Cardiac fibroblast (primary cell): ENCODE measurements at regions not wholly inside any gene's neighbourhood (a gene's known extent, or its start where the extent isn't known, plus 50 kb on each side); places are given as distances from the start of the nearest gene placed in this dataset.

ENCODE experiments used
- DNase-seq, 2 donors: peaks; one replicate each; pipeline versions ENCODE4 v3.0.0 to v3.0.0-alpha.2; 2010; ENCODE audit warnings: low read depth in 2 of 2
- H3K4me3 ChIP-seq, 2 donors: replicated peaks in 1 of 2; 1 replicate in 1 of 2; 2 replicates in 1 of 2; pipeline ENCODE4 v1.5.1; 2011; ENCODE audit warnings: low read depth in 2 of 2, low read length in 2 of 2, mild to moderate bottlenecking in 2 of 2, moderate library complexity in 1 of 2
- CTCF ChIP-seq: IDR thresholded peaks from one replicate; pipeline ENCODE4 v1.5.1; 2011; ENCODE audit warnings: low read depth, mild to moderate bottlenecking, low read length, inconsistent platforms

- no peak for DNase-seq
- H3K4me3 ChIP-seq = no peak overlapping the region
- no peak for TF ChIP-seq CTCF
These were observed 145.0 kb upstream of the SH3BP4 start for GRCh38 chr2:234806818-234807217.

- TF ChIP-seq CTCF = no peak
- no peak overlapping the region for H3K4me3 ChIP-seq
- no peak for DNase-seq
These were observed 146.0 kb upstream of the SH3BP4 start for GRCh38 chr2:234805836-234806235.

- no peak for DNase-seq
- no peak for TF ChIP-seq CTCF
- H3K4me3 ChIP-seq = no peak overlapping the region
These were observed 147.1 kb upstream of the SH3BP4 start for GRCh38 chr2:234804704-234805103.

GRCh38 chr2:234802845-234803171, 149.0 kb upstream of the SH3BP4 start:
- H3K4me3 ChIP-seq = no peak overlapping the region
- DNase-seq = no peak
- TF ChIP-seq CTCF = no peak

- no peak for DNase-seq
- no peak for TF ChIP-seq CTCF
- no peak overlapping the region for H3K4me3 ChIP-seq
These were observed 149.6 kb upstream of the SH3BP4 start for GRCh38 chr2:234802071-234802844.

- DNase-seq = no peak
- no peak overlapping the region for H3K4me3 ChIP-seq
- TF ChIP-seq CTCF = no peak
These were observed 154.1 kb upstream of the SH3BP4 start for GRCh38 chr2:234797566-234798250.
